Fibroblast of the aortic adventitia (primary cell): ENCODE measurements at regions not wholly inside any gene's neighbourhood (a gene's known extent, or its start where the extent isn't known, plus 50 kb on each side); places are given as distances from the start of the nearest gene placed in this dataset.

Experiments used
- DNase-seq: peaks from one replicate; pipeline ENCODE4 v3.0.0-alpha.2; 2010; ENCODE audit warnings: low read depth
- H3K4me3 ChIP-seq: 2 replicates; pipeline ENCODE4 v1.5.1; 2011; ENCODE audit warnings: low read depth, mild to moderate bottlenecking, control low read depth, low read length, moderate library complexity
- CTCF ChIP-seq: IDR thresholded peaks from 2 replicates; pipeline ENCODE4 v1.5.1; 2011; ENCODE audit warnings: mild to moderate bottlenecking, low read length, control low read depth, inconsistent platforms; ENCODE audit not compliant: insufficient read depth

GRCh38 chr20:7609251-7609650 lies 331.0 kb downstream of the HAO1 start:
- no peak for TF ChIP-seq CTCF

GRCh38 chr20:7610681-7611080 lies 329.6 kb downstream of the HAO1 start:
- H3K4me3 ChIP-seq: no peak overlapping the region
- DNase-seq: no peak
- no peak for TF ChIP-seq CTCF

More at GRCh38 chr20:7609251-7609650, 331.0 kb downstream of the HAO1 start:
- no peak for DNase-seq
- no peak overlapping the region for H3K4me3 ChIP-seq

- no peak overlapping the region for H3K4me3 ChIP-seq
- DNase-seq: no peak
- TF ChIP-seq CTCF: no peak
These were observed 322.5 kb downstream of the HAO1 start for GRCh38 chr20:7617797-7618196.

- TF ChIP-seq CTCF: no peak
- no peak overlapping the region for H3K4me3 ChIP-seq
- DNase-seq: no peak
These were observed 317.8 kb downstream of the HAO1 start for GRCh38 chr20:7622399-7622961.

- TF ChIP-seq CTCF: no peak
- no peak for DNase-seq
- no peak overlapping the region for H3K4me3 ChIP-seq
These were observed 315.4 kb downstream of the HAO1 start for GRCh38 chr20:7624886-7625285.

GRCh38 chr20:7627734-7628663 lies 312.3 kb downstream of the HAO1 start:
- DNase-seq: peak; percentile 82

More at GRCh38 chr20:7627734-7628663, 312.3 kb downstream of the HAO1 start:
- no peak overlapping the region for H3K4me3 ChIP-seq
- TF ChIP-seq CTCF: no peak
